Activated effector memory CD4-positive, alpha-beta T cell treated with Interleukin-2 at 50 U/mL for 16 hours (primary cell): ENCODE measurements at regions not wholly inside any gene's neighbourhood (a gene's known extent, or its start where the extent isn't known, plus 50 kb on each side); places are given as distances from the start of the nearest gene placed in this dataset.
"Not testable (repeated sequence)": the region's sequence is repeated elsewhere in the genome, so short reads cannot be mapped to it uniquely, and the experiment has no call there.

ENCODE experiments used
- DNase-seq: peaks from one replicate; pipeline ENCODE4 v3.0.0-alpha.2; 2020

DNA sequence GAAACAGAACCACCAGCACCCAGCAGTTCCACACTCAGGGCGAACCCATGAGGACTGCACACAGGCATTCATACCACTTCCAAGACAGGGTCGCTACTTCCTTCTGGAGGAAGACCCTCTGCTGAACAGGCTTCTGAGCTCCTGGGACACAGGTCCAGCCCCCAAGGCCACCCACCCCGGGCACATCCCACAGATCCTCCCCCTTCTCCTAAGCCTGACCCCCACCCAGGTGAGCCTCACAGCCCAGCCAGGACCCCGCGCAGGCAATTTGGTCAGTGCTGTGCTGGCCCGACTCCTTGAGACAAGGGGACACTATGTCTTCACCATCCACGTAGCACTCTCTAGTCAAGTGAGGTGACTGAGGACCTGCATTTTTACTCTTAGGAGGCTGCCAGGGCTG, 5382.7 kb upstream of the TPTE start:
- DNase-seq, result not testable (repeated sequence)

DNA sequence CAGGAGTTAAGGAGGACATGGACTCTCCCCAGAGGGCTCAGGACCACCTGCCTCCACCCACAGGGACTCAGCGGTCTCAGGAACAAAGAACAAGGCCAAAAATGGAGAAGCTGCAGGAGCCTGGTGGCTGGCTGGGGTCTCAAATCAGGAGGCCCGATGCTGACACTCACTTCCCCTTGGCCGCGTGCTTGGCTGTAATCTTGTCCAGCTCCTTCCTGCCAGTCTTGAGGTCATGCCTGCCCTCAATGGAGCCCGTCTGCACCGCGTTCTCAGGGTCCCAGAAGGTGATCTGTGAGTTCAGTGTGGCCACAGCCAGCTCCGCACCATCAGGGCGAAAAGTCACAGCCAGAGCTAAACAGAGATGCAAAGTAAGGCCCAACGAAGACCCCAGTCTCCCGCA, 5381.9 kb upstream of the TPTE start:
- not testable (repeated sequence) for DNase-seq

- not testable (repeated sequence) for DNase-seq
These were observed 5378.4 kb upstream of the TPTE start for GRCh38 chr21:5143011-5143410.

- not testable (repeated sequence) for DNase-seq
These were observed 5376.7 kb upstream of the TPTE start for GRCh38 chr21:5144731-5145130.

GRCh38 chr21:5147685-5148084, 5373.7 kb upstream of the TPTE start:
- DNase-seq, result not testable (repeated sequence)

GRCh38 chr21:5149222-5149621, 5372.2 kb upstream of the TPTE start:
- not testable (repeated sequence) for DNase-seq

GRCh38 chr21:5153842-5154640, 5367.3 kb upstream of the TPTE start:
- not testable (repeated sequence) for DNase-seq

- DNase-seq, result peak; percentile 90
These were observed 5366.8 kb upstream of the TPTE start for GRCh38 chr21:5154641-5154982.

GRCh38 chr21:5162693-5163574, 5358.4 kb upstream of the TPTE start:
- not testable (repeated sequence) for DNase-seq

DNA sequence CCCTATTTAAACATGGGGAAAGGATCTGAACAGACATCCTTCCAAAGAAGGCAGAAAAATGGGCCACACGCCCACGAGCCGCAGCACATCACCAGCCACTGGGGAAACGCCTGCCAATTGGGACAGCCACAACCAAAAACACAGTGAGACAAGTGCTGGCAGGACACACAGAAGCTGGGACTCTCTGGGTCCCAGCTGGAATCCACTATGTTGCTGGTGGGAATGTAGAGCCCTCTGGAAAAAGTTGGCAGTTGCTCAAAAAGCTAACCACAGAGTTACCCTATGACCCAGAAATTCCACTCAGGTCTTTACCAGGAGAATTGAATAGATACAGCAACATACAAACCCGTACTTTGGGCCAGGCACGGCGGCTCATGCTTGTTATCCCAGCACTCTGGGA, 5355.6 kb upstream of the TPTE start:
- not testable (repeated sequence) for DNase-seq
